HAP-1 (cell line): ENCODE measurements at regions not wholly inside any gene's neighbourhood (a gene's known extent, or its start where the extent isn't known, plus 50 kb on each side); places are given as distances from the start of the nearest gene placed in this dataset.
"Not testable (repeated sequence)": the region's sequence is repeated elsewhere in the genome, so short reads cannot be mapped to it uniquely, and the experiment has no call there.

Experiments
- DNase-seq, 2 experiments: peaks; one replicate each; pipeline ENCODE4 v3.0.0-alpha.2; 2016 to 2020; ENCODE audit warnings: low spot score in 2 of 2
- H3K27me3 ChIP-seq: fragments of 250-450 bp; sonication (Bioruptor Pico); 2 replicates; pipeline ENCODE4 v1.5.1; 2020; ENCODE audit warnings: low read depth, mild to moderate bottlenecking, moderate library complexity
- H3K36me3 ChIP-seq: fragments of 250-450 bp; sonication (Bioruptor Pico); replicated peaks from 2 replicates; pipeline ENCODE4 v1.5.1; 2020; ENCODE audit warnings: mild to moderate bottlenecking
- H3K4me1 ChIP-seq: fragments of 250-450 bp; sonication (Bioruptor Pico); 2 replicates; pipeline ENCODE4 v1.5.1; 2020; ENCODE audit warnings: mild to moderate bottlenecking
- H3K4me3 ChIP-seq: fragments of 250-450 bp; sonication (Bioruptor Pico); 2 replicates; pipeline ENCODE4 v1.5.1; 2020; ENCODE audit warnings: mild to moderate bottlenecking, moderate library complexity
- H3K9me3 ChIP-seq: fragments of 250-450 bp; sonication (Bioruptor Pico); 2 replicates; pipeline ENCODE4 v1.5.1; 2020; ENCODE audit warnings: mild to moderate bottlenecking, moderate library complexity
- in situ Hi-C: fragments of 300-500 bp; cut with MboI; formaldehyde crosslinking; loops from 3 replicates; pipeline ENCODE4 v1.14.3; 2020; ENCODE audit warnings: low sequenced_read_pairs, inconsistent platforms, mixed read lengths

GRCh38 chr11:12606597-12606996, 67.6 kb upstream of the TEAD1 start:
- DNase-seq, result no peak
- in situ Hi-C loops, result loop anchor here (10.0 kb wide), 1 partner anchor 288 kb away; no protein-coding TSS in a partner anchor

GRCh38 chr11:12608678-12609077, 65.5 kb upstream of the TEAD1 start:
- not testable (repeated sequence) for H3K4me1 ChIP-seq, H3K27me3 ChIP-seq, H3K9me3 ChIP-seq, DNase-seq, H3K4me3 ChIP-seq, H3K36me3 ChIP-seq
- in situ Hi-C loops, result loop anchor here (10.0 kb wide), 1 partner anchor 286 kb away; no protein-coding TSS in a partner anchor

More at GRCh38 chr11:12606597-12606996, 67.6 kb upstream of the TEAD1 start:
- 0 out of 2 replicates have a peak, but pooled peaks cover 2% of the 10 kb centered on the region for H3K27me3 ChIP-seq
- no peak overlapping the region for H3K4me3 ChIP-seq
- H3K9me3 ChIP-seq, result no peaks in the 10 kb centered on the region
- H3K36me3 ChIP-seq, result no peaks in the 10 kb centered on the region
- no peaks in the 10 kb centered on the region for H3K4me1 ChIP-seq

- in situ Hi-C loops, result no loop called here
- H3K4me1 ChIP-seq, result no peaks in the 10 kb centered on the region
Observed at GRCh38 chr11:12611352-12611751, 62.9 kb upstream of the TEAD1 start.

GRCh38 chr11:12617632-12618031, 56.6 kb upstream of the TEAD1 start:
- in situ Hi-C loops, result no loop called here
- H3K27me3 ChIP-seq, result 0 out of 2 replicates have a peak, but pooled peaks cover 2% of the 10 kb centered on the region
- H3K9me3 ChIP-seq, result no peaks in the 10 kb centered on the region
- DNase-seq, result no peak
- no peak overlapping the region for H3K4me3 ChIP-seq
- H3K36me3 ChIP-seq, result no peaks in the 10 kb centered on the region
- H3K4me1 ChIP-seq, result no peaks in the 10 kb centered on the region

More at GRCh38 chr11:12611352-12611751, 62.9 kb upstream of the TEAD1 start:
- DNase-seq, result no peak
- Histone ChIP-seq H3K9me3 (no peaks in the 10 kb centered on the region), H3K27me3 (0 out of 2 replicates have a peak, but pooled peaks cover 2% of the 10 kb centered on the region), H3K36me3 (no peaks in the 10 kb centered on the region), H3K4me3 (no peak overlapping the region)

- Histone ChIP-seq H3K4me3 (no peak overlapping the region), H3K9me3 (0 out of 2 replicates have a peak, but pooled peaks cover 4% of the 10 kb centered on the region), H3K36me3 (no peaks in the 10 kb centered on the region), H3K27me3 (no peaks in the 10 kb centered on the region), H3K4me1 (no peaks in the 10 kb centered on the region)
- DNase-seq, result no peak
- in situ Hi-C loops, result no loop called here
Observed at GRCh38 chr11:12618743-12619540, 55.3 kb upstream of the TEAD1 start.

- Histone ChIP-seq H3K4me1 (no peaks in the 10 kb centered on the region), H3K4me3 (no peak overlapping the region), H3K9me3 (0 out of 2 replicates have a peak, but pooled peaks cover 4% of the 10 kb centered on the region), H3K36me3 (no peaks in the 10 kb centered on the region), H3K27me3 (no peaks in the 10 kb centered on the region)
- no peak for DNase-seq
- in situ Hi-C loops, result no loop called here
Observed at GRCh38 chr11:12623869-12624268, 50.4 kb upstream of the TEAD1 start.
